ENCODE measurements at regions not wholly inside any gene's neighbourhood (a gene's known extent, or its start where the extent isn't known, plus 50 kb on each side); places are given as distances from the start of the nearest gene placed in this dataset.

GRCh38 chr3:40621252-40621651 lies 96.5 kb downstream of the ZNF621 start:
- TF ChIP-seq, protein P1, sequence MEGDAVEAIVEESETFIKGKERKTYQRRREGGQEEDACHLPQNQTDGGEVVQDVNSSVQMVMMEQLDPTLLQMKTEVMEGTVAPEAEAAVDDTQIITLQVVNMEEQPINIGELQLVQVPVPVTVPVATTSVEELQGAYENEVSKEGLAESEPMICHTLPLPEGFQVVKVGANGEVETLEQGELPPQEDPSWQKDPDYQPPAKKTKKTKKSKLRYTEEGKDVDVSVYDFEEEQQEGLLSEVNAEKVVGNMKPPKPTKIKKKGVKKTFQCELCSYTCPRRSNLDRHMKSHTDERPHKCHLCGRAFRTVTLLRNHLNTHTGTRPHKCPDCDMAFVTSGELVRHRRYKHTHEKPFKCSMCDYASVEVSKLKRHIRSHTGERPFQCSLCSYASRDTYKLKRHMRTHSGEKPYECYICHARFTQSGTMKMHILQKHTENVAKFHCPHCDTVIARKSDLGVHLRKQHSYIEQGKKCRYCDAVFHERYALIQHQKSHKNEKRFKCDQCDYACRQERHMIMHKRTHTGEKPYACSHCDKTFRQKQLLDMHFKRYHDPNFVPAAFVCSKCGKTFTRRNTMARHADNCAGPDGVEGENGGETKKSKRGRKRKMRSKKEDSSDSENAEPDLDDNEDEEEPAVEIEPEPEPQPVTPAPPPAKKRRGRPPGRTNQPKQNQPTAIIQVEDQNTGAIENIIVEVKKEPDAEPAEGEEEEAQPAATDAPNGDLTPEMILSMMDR (IDR thresholded peaks at IDR 0.05; ENCODE audit: control insufficient read depth, extremely low read depth, insufficient read depth): no peak
- H3K4me3 ChIP-seq (ENCODE audit: low read depth, low read length): no peak overlapping the region
- DNase-seq (ENCODE audit: low read depth): no peak

DNA sequence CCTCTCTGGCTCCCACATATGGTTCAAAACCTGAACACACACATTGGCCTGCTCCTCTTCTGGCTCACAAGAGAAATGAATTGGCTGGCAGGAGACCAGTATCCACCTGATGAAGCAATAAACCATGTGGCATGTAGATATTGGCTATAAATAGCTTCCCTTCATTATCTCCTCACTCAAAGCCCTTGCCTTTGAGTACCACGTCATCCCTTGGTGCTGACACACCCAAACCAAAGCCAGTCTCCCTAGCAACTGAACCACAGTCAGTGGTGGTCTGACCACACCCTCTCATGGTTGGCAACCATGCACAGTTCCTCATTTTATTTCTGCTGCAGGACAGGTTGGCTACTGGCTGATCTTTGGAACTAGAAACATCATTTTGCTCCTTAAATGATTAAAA lies 98.8 kb downstream of the ZNF621 start:
- no peak overlapping the region for H3K4me3 ChIP-seq (ENCODE audit: low read depth, low read length)
- no peak for DNase-seq (ENCODE audit: low read depth)
- TF ChIP-seq, protein P1 (IDR thresholded peaks at IDR 0.05; ENCODE audit: control insufficient read depth, extremely low read depth, insufficient read depth): no peak

DNA sequence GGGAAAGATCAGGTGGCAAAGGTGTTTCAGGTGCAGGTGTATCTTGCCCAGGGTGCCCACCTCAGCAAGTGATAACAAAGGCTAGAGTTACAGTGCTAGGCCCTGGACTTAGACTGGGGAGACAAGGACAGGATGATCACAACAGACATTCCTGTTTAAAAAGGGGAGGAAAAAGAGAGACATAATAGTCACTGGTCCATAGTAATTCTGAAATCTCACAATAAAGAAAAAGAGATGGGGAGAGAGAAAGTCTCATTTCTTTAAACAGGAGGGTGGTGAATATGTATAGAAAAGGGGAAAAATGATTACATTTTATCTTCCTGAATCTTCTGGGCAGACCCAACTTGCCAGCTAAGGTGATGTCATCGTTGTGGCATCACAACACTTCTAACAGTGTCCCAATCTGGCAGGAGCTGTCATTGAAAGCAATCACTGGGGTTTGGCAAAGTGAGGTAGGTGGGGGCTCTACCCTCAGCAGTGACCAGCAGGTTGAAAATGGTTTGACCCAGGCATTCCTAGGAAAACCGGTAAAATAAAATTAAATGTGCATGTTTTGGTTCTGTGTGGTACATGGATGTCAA lies 99.5 kb downstream of the ZNF621 start:
- H3K4me3 ChIP-seq (ENCODE audit: low read depth, low read length): no peak overlapping the region
- TF ChIP-seq, protein P1 (IDR thresholded peaks at IDR 0.05; ENCODE audit: control insufficient read depth, extremely low read depth, insufficient read depth): no peak
- no peak for DNase-seq (ENCODE audit: low read depth)

GRCh38 chr3:40627095-40627494 lies 102.3 kb downstream of the ZNF621 start:
- H3K4me3 ChIP-seq (ENCODE audit: low read depth, low read length): no peak overlapping the region
- TF ChIP-seq, protein P1 (IDR thresholded peaks at IDR 0.05; ENCODE audit: control insufficient read depth, extremely low read depth, insufficient read depth): no peak
- no peak for DNase-seq (ENCODE audit: low read depth)

- TF ChIP-seq, protein P1 (IDR thresholded peaks at IDR 0.05; ENCODE audit: control insufficient read depth, extremely low read depth, insufficient read depth): no peak
- no peak for DNase-seq (ENCODE audit: low read depth)
These were observed 104.2 kb downstream of the ZNF621 start for GRCh38 chr3:40628984-40629383.

DNA sequence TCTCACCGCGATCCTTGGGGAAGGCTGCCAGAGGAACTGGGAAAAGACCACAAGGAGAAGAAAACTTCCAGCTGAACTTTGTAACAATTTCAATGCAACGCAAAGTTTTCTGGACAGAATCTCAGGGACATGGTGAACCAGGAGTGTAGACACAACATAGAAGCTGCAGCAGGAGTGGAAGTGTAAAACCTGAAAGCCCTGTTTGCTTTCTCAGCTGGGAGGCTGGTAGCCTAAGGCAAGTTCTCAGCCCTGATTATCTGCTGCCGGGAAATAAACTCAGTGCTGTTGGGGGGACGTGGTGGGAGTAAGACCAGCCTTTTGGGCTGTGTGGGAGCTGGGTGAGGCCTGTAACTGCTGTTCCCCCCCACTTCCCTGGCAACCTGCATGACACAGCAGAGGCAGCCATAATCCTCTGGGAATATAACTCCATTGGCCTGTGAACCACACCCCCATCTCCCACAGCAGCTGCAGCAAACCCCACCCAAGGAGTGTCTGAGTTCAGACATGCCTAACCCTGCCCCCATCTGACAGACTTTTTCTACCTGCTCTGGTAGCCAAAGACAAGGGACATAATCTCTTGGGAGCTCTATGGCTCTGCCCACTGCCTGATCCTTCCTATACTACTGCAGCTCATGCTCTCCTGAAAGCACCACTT lies 106.7 kb downstream of the ZNF621 start:
- peak; percentile 59 for DNase-seq (ENCODE audit: low read depth)
- H3K4me3 ChIP-seq (ENCODE audit: low read depth, low read length): no peak overlapping the region
- TF ChIP-seq, protein P1 (IDR thresholded peaks at IDR 0.05; ENCODE audit: control insufficient read depth, extremely low read depth, insufficient read depth): no peak

More at GRCh38 chr3:40628984-40629383, 104.2 kb downstream of the ZNF621 start:
- no peak overlapping the region for H3K4me3 ChIP-seq (ENCODE audit: low read depth, low read length)

DNA sequence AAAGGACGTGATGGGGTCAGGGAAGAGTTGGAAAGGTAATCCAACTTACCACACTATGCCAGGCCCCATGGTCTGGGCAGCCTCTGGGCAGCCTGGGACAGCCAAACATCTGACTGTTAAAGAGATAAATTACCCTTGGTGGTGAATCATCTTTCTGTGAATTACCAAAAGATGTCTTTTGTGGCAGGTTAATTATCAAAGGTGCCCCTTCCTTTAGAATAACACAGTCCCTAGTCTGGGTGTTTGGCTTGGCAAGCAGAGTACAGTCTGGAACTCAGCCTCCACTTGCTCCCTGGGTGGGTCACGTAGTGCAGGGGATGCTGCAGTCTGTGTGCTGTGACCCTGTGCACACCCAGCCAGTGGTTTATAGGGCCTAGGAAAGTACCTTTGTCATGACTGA lies 113.1 kb downstream of the ZNF621 start:
- TF ChIP-seq, protein P1 (IDR thresholded peaks at IDR 0.05; ENCODE audit: control insufficient read depth, extremely low read depth, insufficient read depth): no peak
- no peak for DNase-seq (ENCODE audit: low read depth)
- H3K4me3 ChIP-seq (ENCODE audit: low read depth, low read length): no peak overlapping the region
